Stimulated activated CD4-positive, alpha-beta T cell treated with anti-CD3 and anti-CD28 coated beads, TNF-alpha, amount 100 ng/mL, for 48 hours (primary cell): ENCODE measurements at regions not wholly inside any gene's neighbourhood (a gene's known extent, or its start where the extent isn't known, plus 50 kb on each side); places are given as distances from the start of the nearest gene placed in this dataset.
"Not testable (repeated sequence)": the region's sequence is repeated elsewhere in the genome, so short reads cannot be mapped to it uniquely, and the experiment has no call there.

ENCODE experiments used
- DNase-seq, 3 donors: peaks; one replicate each; pipeline ENCODE4 v3.0.0-alpha.2; 2020; ENCODE audit warnings: low read depth in 3 of 3

GRCh38 chr14:50018201-50018932 lies 98.0 kb downstream of the VCPKMT start:
- no peak for DNase-seq

GRCh38 chr14:50018933-50019210 lies 97.5 kb downstream of the VCPKMT start:
- DNase-seq = no peak

- no peak for DNase-seq
Observed at GRCh38 chr14:50020184-50020583, 96.2 kb downstream of the VCPKMT start.

GRCh38 chr14:50020799-50021198 lies 95.6 kb downstream of the VCPKMT start:
- DNase-seq = no peak

DNA sequence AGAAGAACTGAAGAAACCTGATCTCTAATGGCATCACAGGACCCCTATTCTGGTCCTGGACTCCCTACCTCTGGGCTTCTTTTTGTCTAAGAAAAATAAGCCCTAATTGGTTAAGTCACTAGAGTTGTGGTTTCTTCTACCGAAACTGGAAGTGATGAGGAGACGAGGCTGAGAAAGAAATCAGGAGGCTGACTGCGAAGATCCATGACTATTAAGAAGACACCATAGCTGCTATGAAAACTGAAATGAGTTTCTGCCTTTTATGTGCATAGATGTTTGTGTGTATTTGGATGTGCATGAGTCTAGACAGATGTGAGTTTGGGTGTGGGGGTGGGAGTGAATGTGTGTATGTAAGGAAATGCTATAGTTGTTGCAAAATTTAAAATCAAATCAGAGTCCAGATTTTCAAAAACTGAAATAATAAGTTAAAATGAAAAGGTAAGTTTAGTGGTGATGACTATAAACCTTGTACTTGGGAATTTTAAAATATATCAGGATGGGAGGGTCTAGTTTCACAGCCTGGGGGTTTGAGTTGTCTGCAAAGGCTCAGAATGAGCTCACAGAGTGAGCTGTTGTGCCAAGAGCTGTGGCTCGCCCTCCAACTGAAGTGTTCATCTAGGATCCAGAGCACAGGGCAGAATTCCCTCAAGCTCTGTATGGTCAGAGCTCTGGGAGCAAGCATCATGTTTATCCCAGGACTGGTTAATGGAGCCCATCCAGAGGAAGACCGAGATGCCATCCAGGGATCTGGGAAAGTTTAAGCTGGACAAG lies 94.9 kb downstream of the VCPKMT start:
- DNase-seq = no peak

DNA sequence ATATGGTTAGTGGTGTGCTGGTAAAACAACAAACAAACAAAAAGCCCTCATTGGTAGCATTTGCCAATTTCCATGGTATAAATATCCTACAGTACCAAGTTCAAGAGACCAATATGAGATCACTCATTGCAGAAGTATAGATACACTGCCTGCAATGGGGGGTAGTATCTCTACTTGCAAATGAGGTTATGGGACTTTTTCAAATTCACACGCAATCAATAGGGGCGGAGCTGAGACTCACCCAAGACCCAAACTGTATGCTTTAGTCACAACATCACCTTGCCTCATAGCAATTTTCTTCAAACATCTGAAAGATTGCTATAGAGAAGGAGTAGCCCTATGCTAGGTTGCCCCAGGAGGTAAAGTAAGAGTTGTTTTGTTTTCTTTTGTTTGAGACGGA lies 93.7 kb downstream of the VCPKMT start:
- no peak for DNase-seq

DNA sequence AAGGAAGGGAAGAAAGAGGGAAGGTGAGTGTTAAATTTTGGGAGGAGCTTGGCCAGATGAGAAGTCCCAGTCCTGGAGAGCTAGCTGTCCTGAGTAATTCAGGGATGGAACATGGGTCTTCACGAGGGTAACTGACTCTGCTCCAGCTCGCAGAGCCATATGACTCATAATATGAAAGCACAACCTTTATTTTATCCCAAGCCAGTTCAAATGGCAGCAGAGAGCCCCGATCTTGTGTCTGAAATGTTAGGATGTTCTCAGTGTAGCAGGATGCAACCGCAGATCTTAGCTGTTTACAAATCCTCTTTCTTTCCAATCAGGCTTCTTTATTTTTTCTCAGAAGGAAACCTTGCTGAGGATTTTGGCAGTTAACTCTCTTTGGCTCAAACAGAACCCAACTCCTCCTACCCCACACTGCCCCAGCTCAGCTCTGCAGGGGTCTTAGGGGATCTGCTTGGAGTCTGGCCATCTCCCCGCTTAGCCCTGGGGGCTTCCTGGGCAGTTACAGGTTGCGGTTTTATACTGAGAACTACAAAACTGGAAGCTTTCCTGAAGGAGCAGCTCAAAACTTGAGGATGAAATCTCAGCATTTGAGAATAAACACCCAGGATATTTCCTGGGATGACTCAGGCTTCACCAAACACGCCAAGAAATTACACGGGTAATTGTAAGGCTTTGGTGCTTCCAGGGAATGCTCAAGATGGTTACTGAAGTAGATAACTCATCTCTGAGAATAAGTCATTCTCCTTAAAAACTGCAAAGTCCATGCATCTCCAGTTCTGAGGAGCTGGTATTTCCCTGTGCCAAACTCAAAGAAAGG lies 92.5 kb downstream of the VCPKMT start:
- DNase-seq = no peak

- no peak for DNase-seq
Observed at GRCh38 chr14:50025073-50025472, 91.3 kb downstream of the VCPKMT start.

DNA sequence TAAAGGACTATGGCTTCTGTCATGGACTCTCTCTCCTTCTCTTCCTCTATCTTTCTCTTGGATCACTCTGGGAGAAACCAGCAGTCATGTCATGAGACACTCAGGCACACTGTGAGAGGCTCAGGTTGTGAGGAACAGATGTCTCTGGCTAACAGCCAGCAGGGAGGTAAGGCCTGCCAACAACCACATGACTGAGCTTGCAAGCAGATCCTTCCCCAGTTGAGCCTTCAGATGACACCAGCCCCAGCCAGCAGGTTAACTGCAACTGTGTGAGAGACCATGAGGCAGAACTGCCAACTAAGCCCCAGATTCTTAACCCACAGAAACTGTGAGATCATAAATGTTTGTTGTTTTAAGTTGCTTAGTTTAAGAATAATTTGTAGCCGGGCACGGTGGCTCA lies 90.6 kb downstream of the VCPKMT start:
- no peak for DNase-seq

GRCh38 chr14:50026396-50026795 lies 90.0 kb downstream of the VCPKMT start:
- no peak for DNase-seq

GRCh38 chr14:50027816-50028215 lies 88.6 kb downstream of the VCPKMT start:
- no peak for DNase-seq

DNA sequence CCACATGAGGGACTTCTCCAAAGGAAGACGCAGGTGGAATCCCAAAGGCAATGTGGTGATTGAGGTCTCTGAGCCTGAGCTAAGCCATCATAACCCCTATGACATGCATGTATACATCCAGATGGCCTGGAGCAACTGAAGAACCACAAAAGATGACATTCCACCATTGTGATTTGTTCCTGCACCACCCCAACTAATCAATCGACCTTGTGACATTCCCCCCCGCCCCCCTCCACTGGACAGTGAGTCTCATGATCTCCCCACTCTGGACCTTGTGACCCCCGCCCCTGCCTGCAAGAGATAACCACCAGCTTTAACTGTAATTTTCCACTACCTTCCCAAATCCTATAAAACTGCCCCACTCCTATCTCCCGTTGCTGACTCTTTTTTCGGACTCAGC lies 87.9 kb downstream of the VCPKMT start:
- DNase-seq = no peak

- DNase-seq = no peak
Observed at GRCh38 chr14:50030036-50030435, 86.3 kb downstream of the VCPKMT start.

DNA sequence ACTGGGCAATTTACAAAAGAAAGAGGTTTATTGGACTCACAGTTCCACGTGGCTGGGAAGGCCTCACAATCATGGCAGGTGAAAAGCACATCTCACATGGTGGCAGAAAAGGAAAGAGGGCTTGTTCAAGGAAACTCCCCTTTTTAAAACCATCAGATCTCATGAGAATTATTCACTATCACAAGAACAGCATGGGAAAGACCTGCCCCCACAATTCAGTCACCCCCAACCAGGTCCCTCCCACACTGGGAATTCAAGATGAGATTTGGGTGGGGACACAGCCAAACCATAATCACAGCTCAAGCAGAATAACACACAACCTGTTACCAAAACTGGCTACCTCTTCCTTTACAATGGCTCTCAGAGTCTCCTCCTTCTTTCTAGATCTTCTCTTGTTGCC lies 85.5 kb downstream of the VCPKMT start:
- DNase-seq = not testable (repeated sequence)

GRCh38 chr14:50031602-50032313 lies 84.6 kb downstream of the VCPKMT start:
- DNase-seq = no peak

- not testable (repeated sequence) for DNase-seq
Observed at GRCh38 chr14:50032462-50033167, 83.8 kb downstream of the VCPKMT start.

GRCh38 chr14:50035214-50035613 lies 81.2 kb downstream of the VCPKMT start:
- DNase-seq = no peak

- no peak for DNase-seq
Observed at GRCh38 chr14:50036211-50036610, 80.2 kb downstream of the VCPKMT start.

DNA sequence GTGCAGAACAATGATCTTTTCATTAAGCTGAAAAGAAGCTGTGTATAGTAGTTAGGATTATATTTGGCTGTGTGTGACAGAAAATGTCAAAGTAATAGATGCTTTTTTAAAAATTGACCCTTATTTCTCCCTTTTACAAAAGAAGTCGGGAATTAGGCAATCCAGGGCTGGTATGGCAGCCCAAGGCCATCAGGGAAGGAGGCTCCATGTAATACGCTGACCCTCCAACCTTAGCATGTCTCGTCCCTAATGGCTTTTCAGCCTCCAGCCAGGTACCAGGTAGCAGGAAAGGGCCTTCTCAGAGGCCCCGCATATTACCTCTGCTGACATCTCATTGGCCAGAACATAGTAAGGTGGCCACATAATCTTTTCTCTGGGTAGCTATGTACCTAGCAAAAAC lies 79.7 kb downstream of the VCPKMT start:
- no peak for DNase-seq

DNA sequence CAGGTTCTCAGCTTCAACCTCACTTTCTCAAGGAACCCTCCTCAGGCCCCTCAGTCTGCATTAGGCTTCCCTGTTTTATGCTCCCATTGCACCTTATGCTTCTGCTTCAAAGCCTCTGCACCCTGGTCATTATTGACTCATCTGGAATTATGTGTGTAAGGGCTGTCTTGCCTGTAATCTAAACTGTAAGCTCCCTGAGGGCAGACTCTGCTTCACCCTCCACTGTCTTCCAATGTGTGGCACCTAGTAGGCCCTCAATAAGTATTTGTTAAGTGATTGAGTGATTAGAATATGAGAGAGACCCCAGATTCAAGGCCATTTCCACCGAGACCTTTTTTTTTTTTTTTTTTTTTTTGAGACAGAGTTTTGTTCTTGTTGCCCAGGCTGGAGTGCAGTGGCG lies 79.1 kb downstream of the VCPKMT start:
- no peak for DNase-seq

DNA sequence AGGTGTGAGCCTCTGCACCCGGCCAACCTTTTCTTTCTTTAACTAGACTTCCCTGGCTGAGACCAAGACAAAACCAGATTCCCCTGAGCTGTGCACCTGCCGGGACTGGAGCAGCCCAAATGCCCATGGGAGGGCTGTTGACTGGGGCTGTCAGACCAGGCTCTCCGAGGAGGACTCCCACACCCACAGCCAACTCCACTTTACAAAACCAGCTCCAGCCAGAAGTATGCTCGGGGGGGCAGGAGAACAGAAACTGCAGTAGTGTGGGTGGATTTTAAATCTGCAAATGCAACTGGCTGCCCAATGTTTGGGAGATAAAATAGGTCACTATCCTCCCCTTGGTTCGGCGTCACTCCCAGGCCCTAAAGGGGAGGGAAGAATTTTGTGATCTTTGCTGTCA lies 78.5 kb downstream of the VCPKMT start:
- DNase-seq = no peak
